HG03159 (cell line): ENCODE measurements at regions not wholly inside any gene's neighbourhood (a gene's known extent, or its start where the extent isn't known, plus 50 kb on each side); places are given as distances from the start of the nearest gene placed in this dataset.
"Not testable (repeated sequence)": the region's sequence is repeated elsewhere in the genome, so short reads cannot be mapped to it uniquely, and the experiment has no call there.

ENCODE experiments used
- ATAC-seq: cut with Tn5 transposase; IDR thresholded peaks from one replicate; pipeline ENCODE4 v1.9.1; 2021; ENCODE audit warnings: mild to moderate bottlenecking, moderate library complexity; ENCODE audit not compliant: unreplicated experiment

- no peak for ATAC-seq
These were observed 154.0 kb downstream of the RHOU start for GRCh38 chr1:228889289-228889688.

- no peak for ATAC-seq
These were observed 156.2 kb downstream of the RHOU start for GRCh38 chr1:228891272-228892034.

- ATAC-seq = not testable (repeated sequence)
These were observed 156.9 kb downstream of the RHOU start for GRCh38 chr1:228892200-228892599.

GRCh38 chr1:228894442-228894989, 159.2 kb downstream of the RHOU start:
- no peak for ATAC-seq

- ATAC-seq = no peak
These were observed 162.6 kb downstream of the RHOU start for GRCh38 chr1:228897901-228898300.

- ATAC-seq = peak; percentile 91
These were observed 163.3 kb downstream of the RHOU start for GRCh38 chr1:228898582-228898992.

GRCh38 chr1:228899421-228899956, 164.2 kb downstream of the RHOU start:
- no peak for ATAC-seq

- ATAC-seq = no peak
These were observed 165.0 kb downstream of the RHOU start for GRCh38 chr1:228900099-228900885.

GRCh38 chr1:228900886-228901392, 165.7 kb downstream of the RHOU start:
- no peak for ATAC-seq

- no peak for ATAC-seq
These were observed 166.8 kb downstream of the RHOU start for GRCh38 chr1:228901936-228902681.

- no peak for ATAC-seq
These were observed 167.6 kb downstream of the RHOU start for GRCh38 chr1:228902781-228903433.

- no peak for ATAC-seq
These were observed 168.3 kb downstream of the RHOU start for GRCh38 chr1:228903434-228904071.

GRCh38 chr1:228904222-228904621, 168.9 kb downstream of the RHOU start:
- no peak for ATAC-seq

GRCh38 chr1:228905701-228906101, 170.4 kb downstream of the RHOU start:
- ATAC-seq = no peak

GRCh38 chr1:228906223-228906860, 171.1 kb downstream of the RHOU start:
- ATAC-seq = no peak

- ATAC-seq = no peak
These were observed 176.2 kb downstream of the RHOU start for GRCh38 chr1:228911225-228912210.

GRCh38 chr1:228913626-228914414, 178.5 kb downstream of the RHOU start:
- ATAC-seq = no peak
